ENCODE measurements at regions not wholly inside any gene's neighbourhood (a gene's known extent, or its start where the extent isn't known, plus 50 kb on each side); places are given as distances from the start of the nearest gene placed in this dataset.

DNA sequence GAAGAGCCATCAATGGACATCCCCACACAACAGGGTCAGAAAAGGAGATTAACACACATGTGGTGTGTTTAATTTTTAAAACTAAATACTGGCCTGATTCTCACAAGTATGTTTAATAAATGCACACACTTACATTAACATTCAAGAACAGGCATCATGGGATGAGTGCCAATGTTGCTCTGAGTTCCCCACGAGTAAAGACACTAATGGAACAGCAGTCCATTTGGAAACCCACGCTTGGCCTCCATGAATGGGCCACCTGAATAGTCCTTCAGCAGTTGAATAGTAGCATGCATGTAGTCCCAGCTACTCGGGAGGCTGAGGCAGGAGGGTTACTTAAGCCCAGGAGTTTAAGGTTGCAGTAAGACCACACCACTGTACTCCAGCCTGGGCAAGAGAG, 195.2 kb upstream of the IPO5 start:
- WGBS (ENCODE audit: insufficient coverage, insufficient replicate concordance, low lambda C conversion rate, missing lambda C conversion rate), result 0% methylated on average over 3 of the region's 3 CpGs
- H3K36me3 ChIP-seq (ENCODE audit: control insufficient read depth in 2 of 2, insufficient read depth in 2 of 2, low read length in 1 of 2), result no peaks in the 10 kb centered on the region
- no peak for DNase-seq (ENCODE audit: low read depth, low spot score)
- H4K20me1 ChIP-seq (ENCODE audit: control insufficient read depth, insufficient read depth), result no peaks in the 10 kb centered on the region
- no peak overlapping the region for H3K4me2 ChIP-seq (ENCODE audit: control insufficient read depth, insufficient read depth)
- BruUV-seq (replicated peaks), result no TSS peak
- no peaks in the 10 kb centered on the region for H3K27me3 ChIP-seq (replicated peaks in 1 of 2; ENCODE audit: control insufficient read depth in 2 of 2, insufficient read depth in 2 of 2, low read length in 1 of 2)
- no peaks in the 10 kb centered on the region for H3K79me2 ChIP-seq (ENCODE audit: control insufficient read depth, insufficient read depth, low read length)
- in situ Hi-C loops (cut with MboI) (no loop called here), intact Hi-C loops (cut with micrococcal nuclease; ENCODE audit: unreplicated experiment) (no loop called here)
- no peak overlapping the region for H3K9ac ChIP-seq (ENCODE audit: control insufficient read depth, insufficient read depth, low read length)
- H2AFZ ChIP-seq (ENCODE audit: control insufficient read depth, low read depth, low read length), result no peak overlapping the region
- H3K9me3 ChIP-seq (replicated peaks; ENCODE audit: control insufficient read depth, insufficient read depth, low read length), result no peaks in the 10 kb centered on the region
- no peak for TF ChIP-seq MEF2A (IDR thresholded peaks at IDR 0.05; ENCODE audit: insufficient read depth, low read depth, low read length)
- no peak for TF ChIP-seq KDM1A (IDR thresholded peaks at IDR 0.05; ENCODE audit: borderline replicate concordance)
- TF ChIP-seq, protein P1, sequence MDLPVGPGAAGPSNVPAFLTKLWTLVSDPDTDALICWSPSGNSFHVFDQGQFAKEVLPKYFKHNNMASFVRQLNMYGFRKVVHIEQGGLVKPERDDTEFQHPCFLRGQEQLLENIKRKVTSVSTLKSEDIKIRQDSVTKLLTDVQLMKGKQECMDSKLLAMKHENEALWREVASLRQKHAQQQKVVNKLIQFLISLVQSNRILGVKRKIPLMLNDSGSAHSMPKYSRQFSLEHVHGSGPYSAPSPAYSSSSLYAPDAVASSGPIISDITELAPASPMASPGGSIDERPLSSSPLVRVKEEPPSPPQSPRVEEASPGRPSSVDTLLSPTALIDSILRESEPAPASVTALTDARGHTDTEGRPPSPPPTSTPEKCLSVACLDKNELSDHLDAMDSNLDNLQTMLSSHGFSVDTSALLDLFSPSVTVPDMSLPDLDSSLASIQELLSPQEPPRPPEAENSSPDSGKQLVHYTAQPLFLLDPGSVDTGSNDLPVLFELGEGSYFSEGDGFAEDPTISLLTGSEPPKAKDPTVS (IDR thresholded peaks at IDR 0.05; ENCODE audit: low read depth, low read length), result no peak
- TF ChIP-seq ATF7 (IDR thresholded peaks at IDR 0.05; ENCODE audit: low read depth), result no peak
- TF ChIP-seq NRF1 (conservative IDR thresholded peaks at IDR 0.05; ENCODE audit: low read depth, low read length), result no peak
- no peak for TF ChIP-seq HDAC2 (IDR thresholded peaks at IDR 0.05)
- FAIRE-seq, result no peak
- CTCF ChIA-PET, result no interaction called here
- RAD21 ChIA-PET (ENCODE audit: unreplicated experiment), result no interaction called here
- no peak overlapping the region for H3K4me3 ChIP-seq
- H3K4me1 ChIP-seq (ENCODE audit: control insufficient read depth, insufficient read depth, low read length), result no peaks in the 10 kb centered on the region
- H3K27ac ChIP-seq (ENCODE audit: control insufficient read depth, insufficient read depth), result no peak overlapping the region
- SMC1A ChIA-PET (ENCODE audit: uncharacterized antibody, unreplicated experiment), result no interaction called here
- no peak for ATAC-seq
- POLR2A ChIA-PET, result no interaction called here

DNA sequence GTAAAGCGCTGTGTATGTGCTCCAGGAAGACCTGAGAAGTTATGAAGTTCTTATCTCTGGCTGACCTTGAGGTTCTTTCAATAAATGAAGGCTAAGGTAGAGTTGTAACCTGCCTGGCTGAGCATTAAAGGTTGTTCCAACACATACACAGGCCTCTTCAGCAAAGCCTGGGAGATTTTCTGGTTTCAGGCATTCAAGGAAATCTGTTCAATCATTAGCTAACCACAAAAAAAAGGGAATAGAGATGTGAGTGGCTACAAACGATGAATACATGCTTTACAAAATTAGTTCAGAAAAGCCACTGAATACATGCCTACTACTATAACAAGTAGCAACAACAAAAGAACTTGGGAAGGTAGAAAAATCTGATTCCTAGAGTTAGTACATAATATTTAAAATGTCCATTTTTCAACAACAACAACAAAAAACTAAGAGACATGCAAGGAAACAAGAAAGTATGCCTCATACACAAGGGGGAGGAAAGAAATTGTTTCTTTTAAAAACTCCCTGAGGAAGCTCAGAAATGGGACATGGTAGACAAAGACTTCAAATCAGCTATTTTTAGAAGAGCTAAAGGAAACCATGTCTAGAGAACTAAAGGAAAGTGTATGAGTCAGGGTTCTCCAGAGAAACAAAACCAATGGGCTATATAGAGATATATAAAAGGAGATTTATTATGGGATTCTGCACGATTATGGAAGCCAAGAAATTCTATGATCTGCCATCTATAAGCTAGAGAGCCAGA, 191.5 kb upstream of the IPO5 start:
- Histone ChIP-seq H3K9me3 (replicated peaks; ENCODE audit: control insufficient read depth, insufficient read depth, low read length) (no peaks in the 10 kb centered on the region), H3K4me1 (ENCODE audit: control insufficient read depth, insufficient read depth, low read length) (no peaks in the 10 kb centered on the region), H3K9ac (ENCODE audit: control insufficient read depth, insufficient read depth, low read length) (no peak overlapping the region), H3K4me2 (ENCODE audit: control insufficient read depth, insufficient read depth) (no peak overlapping the region), H3K27ac (ENCODE audit: control insufficient read depth, insufficient read depth) (no peak overlapping the region), H4K20me1 (ENCODE audit: control insufficient read depth, insufficient read depth) (no peaks in the 10 kb centered on the region), H3K36me3 (ENCODE audit: control insufficient read depth in 2 of 2, insufficient read depth in 2 of 2, low read length in 1 of 2) (no peaks in the 10 kb centered on the region), H3K4me3 (no peak overlapping the region), H2AFZ (ENCODE audit: control insufficient read depth, low read depth, low read length) (no peak overlapping the region), H3K79me2 (ENCODE audit: control insufficient read depth, insufficient read depth, low read length) (no peaks in the 10 kb centered on the region), H3K27me3 (replicated peaks in 1 of 2; ENCODE audit: control insufficient read depth in 2 of 2, insufficient read depth in 2 of 2, low read length in 1 of 2) (no peaks in the 10 kb centered on the region)
- in situ Hi-C loops (cut with MboI), result no loop called here
- ATAC-seq (no peak), FAIRE-seq (no peak), DNase-seq (ENCODE audit: low read depth, low spot score) (no peak)
- intact Hi-C loops (cut with micrococcal nuclease; ENCODE audit: unreplicated experiment), result no loop called here
- ChIA-PET CTCF (no interaction called here), POLR2A (interaction anchor here (0.6 kb wide), 1 partner anchor 288 kb away, joined by 7 read pairs; no protein-coding TSS in a partner anchor), RAD21 (ENCODE audit: unreplicated experiment) (no interaction called here), SMC1A (ENCODE audit: uncharacterized antibody, unreplicated experiment) (no interaction called here)
- BruUV-seq (replicated peaks), result no TSS peak
- WGBS (ENCODE audit: insufficient coverage, insufficient replicate concordance, low lambda C conversion rate, missing lambda C conversion rate), result 10% methylated on average over 3 of the region's 3 CpGs
- TF ChIP-seq SMC3 (IDR thresholded peaks at IDR 0.05; ENCODE audit: borderline replicate concordance, low read length) (no peak), TBL1XR1 (IDR thresholded peaks at IDR 0.05; ENCODE audit: low read depth, low read length) (no peak), HDAC6 (IDR thresholded peaks at IDR 0.05; ENCODE audit: unreplicated experiment) (no peak), PAX8 (IDR thresholded peaks at IDR 0.05) (no peak), NR2C1 (IDR thresholded peaks at IDR 0.05) (no peak), RAD51 (IDR thresholded peaks at IDR 0.05) (no peak), MEF2B (IDR thresholded peaks at IDR 0.05; ENCODE audit: partially characterized antibody, poor library complexity, severe bottlenecking) (no peak), SREBF1 (IDR thresholded peaks at IDR 0.05; ENCODE audit: low read length) (no peak), SP1 (IDR thresholded peaks at IDR 0.05; ENCODE audit: low read depth, low read length) (no peak)

Data from GM12878 (cell line).